Mucosa of descending colon (tissue), 3 donors: ENCODE measurements at regions not wholly inside any gene's neighbourhood (a gene's known extent, or its start where the extent isn't known, plus 50 kb on each side); places are given as distances from the start of the nearest gene placed in this dataset.

Source experiments
- ATAC-seq: fragments of 200-7000 bp; cut with Tn5 transposase; one replicate; pipeline ENCODE4 v1.9.1; 2020; ENCODE audit warnings: mild to moderate bottlenecking, moderate library complexity
- DNase-seq, 3 donors: peaks; one replicate each; pipeline ENCODE4 v3.0.0-alpha.2; 2020
- H3K36me3 ChIP-seq: fragments of 200-600 bp; one replicate; pipeline ENCODE4 v1.8.0; 2021; ENCODE audit warnings: low read depth, mild to moderate bottlenecking
- H3K4me1 ChIP-seq: fragments of 200-600 bp; one replicate; pipeline ENCODE4 v1.8.0; 2021; ENCODE audit warnings: low read depth, mild to moderate bottlenecking
- H3K4me3 ChIP-seq: fragments of 200-600 bp; one replicate; pipeline ENCODE4 v1.8.0; 2021; ENCODE audit warnings: mild to moderate bottlenecking
- H3K9me3 ChIP-seq: fragments of 200-600 bp; one replicate; pipeline ENCODE4 v1.8.0; 2021; ENCODE audit warnings: mild to moderate bottlenecking
- CTCF ChIP-seq: fragments of 200-600 bp; IDR thresholded peaks from one replicate; pipeline ENCODE4 v1.8.0; 2022; ENCODE audit warnings: antibody characterized with exemption, mild to moderate bottlenecking
- intact Hi-C, 2 donors: fragments of 100-400 bp; cut with DNase I in 1 of 2; cut with micrococcal nuclease in 1 of 2; formaldehyde crosslinking; loops; one replicate each; pipeline versions ENCODE4 v1.11.0 to v1.11.1; 2022; cut with DNase I, micrococcal nuclease
- donor health status: DM: no; HTN: no; CAD: no; lungs with moderate emphysema.
- donor health status: DM: no; HTN: no; CAD: no.
- donor health status: DM: no; HTN: yes; CAD: no.

GRCh38 chr10:33100781-33101391 lies 142.9 kb upstream of the ITGB1 start:
- no peak overlapping the region for H3K4me3 ChIP-seq
- DNase-seq (no peak), ATAC-seq (no peak)
- intact Hi-C loops: no loop called here
- no peaks in the 10 kb centered on the region for H3K36me3 ChIP-seq
- H3K9me3 ChIP-seq: no peaks in the 10 kb centered on the region
- no peak for TF ChIP-seq CTCF
- H3K4me1 ChIP-seq: no peaks in the 10 kb centered on the region

- DNase-seq: no peak
- Histone ChIP-seq H3K36me3 (no peaks in the 10 kb centered on the region), H3K9me3 (no peaks in the 10 kb centered on the region), H3K4me3 (no peak overlapping the region), H3K4me1 (no peaks in the 10 kb centered on the region)
- intact Hi-C loops: no loop called here
- no peak for ATAC-seq
- TF ChIP-seq CTCF: no peak
These were observed 141.7 kb upstream of the ITGB1 start for GRCh38 chr10:33099748-33100147.

GRCh38 chr10:33098951-33099663 lies 141.1 kb upstream of the ITGB1 start:
- no peak for ATAC-seq
- no peak overlapping the region for H3K4me3 ChIP-seq
- H3K4me1 ChIP-seq: no peaks in the 10 kb centered on the region
- TF ChIP-seq CTCF: no peak
- H3K9me3 ChIP-seq: no peaks in the 10 kb centered on the region
- H3K36me3 ChIP-seq: no peaks in the 10 kb centered on the region
- intact Hi-C loops: no loop called here
- no peak for DNase-seq

GRCh38 chr10:33095867-33096815 lies 138.1 kb upstream of the ITGB1 start:
- intact Hi-C loops: no loop called here

More at GRCh38 chr10:33095867-33096815, 138.1 kb upstream of the ITGB1 start:
- ATAC-seq: no peak
- no peak overlapping the region for H3K4me3 ChIP-seq
- no peak for DNase-seq
- H3K36me3 ChIP-seq: no peaks in the 10 kb centered on the region
- no peaks in the 10 kb centered on the region for H3K9me3 ChIP-seq
- H3K4me1 ChIP-seq: no peaks in the 10 kb centered on the region
- no peak for TF ChIP-seq CTCF
